K562 (cell line): ENCODE measurements at regions not wholly inside any gene's neighbourhood (a gene's known extent, or its start where the extent isn't known, plus 50 kb on each side); places are given as distances from the start of the nearest gene placed in this dataset.

ENCODE experiments used
- ATF4 ChIP-seq: fragments of 450-650 bp; formaldehyde crosslinking; IDR thresholded peaks from 2 replicates; pipeline ENCODE4 v1.4.0; 2022; ENCODE audit warnings: mild to moderate bottlenecking, moderate library complexity
- CLOCK ChIP-seq: fragments of 250-450 bp; sonication (Bioruptor Pico); IDR thresholded peaks from 2 replicates; pipeline ENCODE4 v1.4.0; 2020; ENCODE audit warnings: mild to moderate bottlenecking, moderate library complexity, borderline replicate concordance
- FOS ChIP-seq: IDR thresholded peaks from 3 replicates; pipeline ENCODE4 v1.6.1; 2011; ENCODE audit not compliant: insufficient read length; ENCODE audit errors: extremely low read depth
- GABPB2 ChIP-seq: fragments of 250-450 bp; sonication (Bioruptor Pico); conservative IDR thresholded peaks from 2 replicates; pipeline ENCODE4 v1.5.1; 2021; ENCODE audit warnings: mild to moderate bottlenecking
- HINFP ChIP-seq: fragments of 450-650 bp; conservative IDR thresholded peaks from 2 replicates; pipeline ENCODE4 v1.6.1; 2016; ENCODE audit warnings: missing genetic modification characterization, low read depth, mild to moderate bottlenecking, control low read depth, missing compliant biosample characterization
- RERE ChIP-seq: sonication (generic); formaldehyde crosslinking; IDR thresholded peaks from 2 replicates; pipeline ENCODE4 v1.8.0; 2023; ENCODE audit warnings: missing genetic modification reagents, mild to moderate bottlenecking, borderline replicate concordance
- SIN3B ChIP-seq: fragments of 450-650 bp; IDR thresholded peaks from 2 replicates; pipeline ENCODE4 v1.6.1; 2017; ENCODE audit warnings: low read depth, mild to moderate bottlenecking, moderate library complexity
- UBTF ChIP-seq, 2 experiments: IDR thresholded peaks; 2 replicates each; pipeline ENCODE4 v1.6.1; 2012; ENCODE audit warnings: improper control_type of control experiment in 2 of 2, low read depth in 2 of 2, low read length in 2 of 2, borderline replicate concordance in 1 of 2
- ZBTB33 ChIP-seq: sonication (generic); formaldehyde crosslinking; IDR thresholded peaks from 2 replicates; pipeline ENCODE4 v1.8.1; 2023; ENCODE audit warnings: mild to moderate bottlenecking, missing genetic modification reagents
- ZNF76 ChIP-seq: fragments of 250-450 bp; sonication (Bioruptor Pico); IDR thresholded peaks from 2 replicates; pipeline ENCODE4 v1.4.0; 2020; ENCODE audit warnings: mild to moderate bottlenecking, moderate library complexity, borderline replicate concordance

GRCh38 chr1:8169364-8170058 lies 143.4 kb upstream of the ERRFI1 start (continued):
- TF ChIP-seq ATF4 (CRISPR knock-in tag): no peak
- no peak for TF ChIP-seq GABPB2 (CRISPR knock-in tag)
- TF ChIP-seq ZBTB33 (CRISPR knock-in tag): no peak
- no peak for TF ChIP-seq RERE (CRISPR knock-in tag)
- TF ChIP-seq ZNF76 (CRISPR knock-in tag): no peak
- no peak for TF ChIP-seq HINFP (tag)
- TF ChIP-seq SIN3B: no peak
- TF ChIP-seq FOS: no peak
- no peak for TF ChIP-seq CLOCK (CRISPR knock-in tag)
- no peak for TF ChIP-seq UBTF (IDR thresholded peaks at IDR 0.05; ENCODE audit: borderline replicate concordance in 1 of 2, low read depth in 2 of 2, low read length in 2 of 2)
